HPDE6-E6E7 (cell line): ENCODE measurements at regions not wholly inside any gene's neighbourhood (a gene's known extent, or its start where the extent isn't known, plus 50 kb on each side); places are given as distances from the start of the nearest gene placed in this dataset.
"Not testable (repeated sequence)": the region's sequence is repeated elsewhere in the genome, so short reads cannot be mapped to it uniquely, and the experiment has no call there.

Experiments used
- DNase-seq: peaks from one replicate; pipeline ENCODE4 v3.0.0; 2011; ENCODE audit warnings: missing footprints; ENCODE audit errors: extremely low spot score

GRCh38 chr9:88280816-88281382 is 107.3 kb upstream of the SPIN1 start:
- no peak for DNase-seq

GRCh38 chr9:88278036-88278435 is 110.2 kb upstream of the SPIN1 start:
- DNase-seq = no peak

- DNase-seq = no peak
Observed at GRCh38 chr9:88274078-88274477, 114.2 kb upstream of the SPIN1 start.

GRCh38 chr9:88272986-88273385 is 115.3 kb upstream of the SPIN1 start:
- no peak for DNase-seq

- DNase-seq = no peak
Observed at GRCh38 chr9:88270413-88270812, 117.8 kb upstream of the SPIN1 start.

GRCh38 chr9:88268886-88269285 is 119.4 kb upstream of the SPIN1 start:
- no peak for DNase-seq

GRCh38 chr9:88267283-88267682 is 121.0 kb upstream of the SPIN1 start:
- DNase-seq = no peak

- DNase-seq = no peak
Observed at GRCh38 chr9:88266416-88266815, 121.8 kb upstream of the SPIN1 start.

- DNase-seq = no peak
Observed at GRCh38 chr9:88259001-88259400, 120.7 kb upstream of the SPATA31C2 start.

- DNase-seq = no peak
Observed at GRCh38 chr9:88258601-88259000, 120.3 kb upstream of the SPATA31C2 start.

- peak; percentile 28 for DNase-seq
Observed at GRCh38 chr9:88258024-88258423, 119.7 kb upstream of the SPATA31C2 start.

- no peak for DNase-seq
Observed at GRCh38 chr9:88256216-88256615, 117.9 kb upstream of the SPATA31C2 start.

- DNase-seq = not testable (repeated sequence)
Observed at GRCh38 chr9:88255806-88256205, 117.5 kb upstream of the SPATA31C2 start.

GRCh38 chr9:88251903-88252302 is 113.6 kb upstream of the SPATA31C2 start:
- DNase-seq = no peak

- no peak for DNase-seq
Observed at GRCh38 chr9:88243736-88244135, 105.5 kb upstream of the SPATA31C2 start.

- no peak for DNase-seq
Observed at GRCh38 chr9:88242879-88243278, 104.6 kb upstream of the SPATA31C2 start.

- no peak for DNase-seq
Observed at GRCh38 chr9:88237991-88238571, 99.8 kb upstream of the SPATA31C2 start.

GRCh38 chr9:88237479-88237961 is 99.2 kb upstream of the SPATA31C2 start:
- DNase-seq = no peak

GRCh38 chr9:88236511-88237478 is 98.5 kb upstream of the SPATA31C2 start:
- DNase-seq = no peak

GRCh38 chr9:88235615-88236014 is 97.3 kb upstream of the SPATA31C2 start:
- DNase-seq = no peak

- no peak for DNase-seq
Observed at GRCh38 chr9:88234114-88234513, 95.8 kb upstream of the SPATA31C2 start.

GRCh38 chr9:88233091-88233490 is 94.8 kb upstream of the SPATA31C2 start:
- DNase-seq = no peak

- no peak for DNase-seq
Observed at GRCh38 chr9:88230612-88231011, 92.3 kb upstream of the SPATA31C2 start.
